Pancreas (tissue), 10 donors: ENCODE measurements at regions not wholly inside any gene's neighbourhood (a gene's known extent, or its start where the extent isn't known, plus 50 kb on each side); places are given as distances from the start of the nearest gene placed in this dataset.

ENCODE experiments used
- ATAC-seq, 4 donors: fragments of 200-7000 bp; cut with Tn5 transposase; one replicate each; pipeline versions ENCODE4 v1.8.0 to v1.9.1; 2020; ENCODE audit warnings: mild to moderate bottlenecking in 4 of 4, moderate library complexity in 4 of 4
- DNase-seq, 6 donors: peaks; one replicate each; pipeline ENCODE4 v3.0.0-alpha.2; 2020
- FAIRE-seq: peaks from 2 replicates; lab custom pipeline; 2012; peaks lifted over from hg19 to GRCh38; lab: Jason Lieb, UNC
- H3K27ac ChIP-seq, 4 donors: fragments of 200-600 bp; sonication (generic); 1 replicate in 3 of 4; 2 replicates in 1 of 4; pipeline versions ENCODE4 v1.5.0 to v1.8.0; 2020
- H3K27me3 ChIP-seq, 4 donors: fragments of 200-600 bp; one replicate each; pipeline ENCODE4 v1.8.0; 2021
- H3K36me3 ChIP-seq, 3 donors: fragments of 200-600 bp; sonication (generic) in 1 of 3; one replicate each; pipeline versions ENCODE4 v1.5.0 to v1.8.0; 2020 to 2021
- H3K4me1 ChIP-seq, 3 donors: fragments of 200-600 bp; one replicate each; pipeline ENCODE4 v1.8.0; 2021
- H3K4me3 ChIP-seq, 4 donors: fragments of 200-600 bp; sonication (generic) in 2 of 4; one replicate each; pipeline versions ENCODE4 v1.5.0 to v1.8.0; 2020 to 2021
- H3K9me3 ChIP-seq, 4 donors: fragments of 200-600 bp; one replicate each; pipeline ENCODE4 v1.8.0; 2021
- WGBS, 2 donors: extraction: QIAGEN DNeasy Blood & Tissue Kit; methylation state at CpG; one replicate each; pipeline ENCODE4 v1.1.7; 2013; 5-methylcytosine and 5-hydroxymethylcytosine counted together
- intact Hi-C, 3 donors: fragments of 100-400 bp; cut with DNase I; formaldehyde crosslinking; loops; one replicate each; pipeline versions ENCODE4 v1.11.1 to v1.14.2; 2022
- TF ChIP-seq, protein P1 (sequence below), 4 donors: fragments of 200-600 bp; sonication (generic) in 3 of 4; IDR thresholded peaks; one replicate each; pipeline versions ENCODE4 v1.5.0 to v1.8.0; 2021; ENCODE audit warnings: antibody characterized with exemption in 4 of 4
- donor health status: healthy with polysubstance abuse.
- donor health status: DM: no; HTN: no; CAD: no; lungs with moderate emphysema.
- donor health status: DM: no; HTN: no; CAD: no.
- donor health status: control.
- donor health status: control.
- donor health status: Bipolar disorder and iron deficiency.
- donor health status: DM: yes; HTN: yes; CAD: no.
- donor health status: DM: no; HTN: no; CAD: no.
- donor health status: DM: no; HTN: no; CAD: no.
- donor health status: DM: yes; HTN: yes; CAD: no.

DNA sequence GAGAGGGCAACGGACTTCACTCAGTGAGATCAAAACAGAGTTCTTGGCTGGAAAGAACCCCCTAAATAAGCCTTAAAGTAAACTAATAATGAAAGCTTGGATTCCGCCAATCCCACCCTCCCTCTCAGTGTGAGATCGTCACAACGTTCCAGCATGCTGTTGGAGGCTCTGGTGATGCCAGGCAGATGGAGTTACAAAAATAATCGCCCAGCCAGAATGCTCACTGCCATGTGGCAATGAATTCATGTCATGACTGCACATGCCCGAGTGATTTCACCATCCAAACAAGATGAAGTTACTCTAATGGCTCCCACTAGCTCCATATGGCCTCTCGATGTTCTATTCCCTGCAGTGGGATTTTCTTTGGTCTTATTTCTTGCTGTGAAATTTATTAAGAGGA is 248.0 kb downstream of the SPATA18 start:
- TF ChIP-seq, protein P1, sequence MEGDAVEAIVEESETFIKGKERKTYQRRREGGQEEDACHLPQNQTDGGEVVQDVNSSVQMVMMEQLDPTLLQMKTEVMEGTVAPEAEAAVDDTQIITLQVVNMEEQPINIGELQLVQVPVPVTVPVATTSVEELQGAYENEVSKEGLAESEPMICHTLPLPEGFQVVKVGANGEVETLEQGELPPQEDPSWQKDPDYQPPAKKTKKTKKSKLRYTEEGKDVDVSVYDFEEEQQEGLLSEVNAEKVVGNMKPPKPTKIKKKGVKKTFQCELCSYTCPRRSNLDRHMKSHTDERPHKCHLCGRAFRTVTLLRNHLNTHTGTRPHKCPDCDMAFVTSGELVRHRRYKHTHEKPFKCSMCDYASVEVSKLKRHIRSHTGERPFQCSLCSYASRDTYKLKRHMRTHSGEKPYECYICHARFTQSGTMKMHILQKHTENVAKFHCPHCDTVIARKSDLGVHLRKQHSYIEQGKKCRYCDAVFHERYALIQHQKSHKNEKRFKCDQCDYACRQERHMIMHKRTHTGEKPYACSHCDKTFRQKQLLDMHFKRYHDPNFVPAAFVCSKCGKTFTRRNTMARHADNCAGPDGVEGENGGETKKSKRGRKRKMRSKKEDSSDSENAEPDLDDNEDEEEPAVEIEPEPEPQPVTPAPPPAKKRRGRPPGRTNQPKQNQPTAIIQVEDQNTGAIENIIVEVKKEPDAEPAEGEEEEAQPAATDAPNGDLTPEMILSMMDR (IDR thresholded peaks at IDR 0.05): no peak
- ATAC-seq: no peak
- H3K27me3 ChIP-seq: no peaks in the 10 kb centered on the region
- H3K4me3 ChIP-seq: no peak overlapping the region
- 63 to 69% methylated on average over 7 of the region's 7 CpGs for WGBS, 2 donors
- FAIRE-seq: no peak
- no peak overlapping the region for H3K27ac ChIP-seq
- no peaks in the 10 kb centered on the region for H3K4me1 ChIP-seq
- DNase-seq: no peak
- intact Hi-C loops: no loop called here
- no peaks in the 10 kb centered on the region for H3K36me3 ChIP-seq
- H3K9me3 ChIP-seq: no peaks in the 10 kb centered on the region

DNA sequence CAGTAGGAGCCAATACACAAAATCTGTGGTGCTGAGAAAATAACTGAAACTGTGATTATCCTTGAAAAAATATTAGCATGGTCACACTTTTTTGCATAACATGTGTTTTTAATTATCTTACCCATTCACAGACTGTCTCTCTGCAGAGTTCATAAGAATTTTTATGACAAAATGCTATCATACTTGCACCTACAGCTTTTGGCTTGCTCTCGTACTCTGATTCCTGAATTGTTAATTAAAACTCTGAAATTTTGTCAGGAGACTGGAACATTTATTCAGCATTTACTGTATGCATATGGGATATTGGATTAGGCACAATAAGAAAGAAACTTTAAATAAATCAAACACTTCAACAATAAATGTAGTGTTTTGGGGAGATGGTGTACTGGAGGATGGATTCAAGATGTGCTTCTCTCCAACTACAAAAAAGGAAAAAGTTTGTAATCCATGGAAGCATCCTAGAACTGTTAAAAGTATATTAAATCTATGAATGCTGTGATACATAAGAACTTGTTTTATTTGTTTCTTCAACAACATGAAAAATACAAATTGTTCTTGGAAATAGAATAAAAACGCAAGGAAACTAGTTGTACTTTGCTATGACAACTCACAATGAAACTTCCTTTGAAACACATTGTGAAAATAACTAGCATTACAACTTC is 260.5 kb downstream of the SPATA18 start:
- H3K4me3 ChIP-seq: no peak overlapping the region
- no peaks in the 10 kb centered on the region for H3K36me3 ChIP-seq
- intact Hi-C loops: no loop called here
- FAIRE-seq (no peak), DNase-seq (no peak), ATAC-seq (no peak)
- H3K27me3 ChIP-seq: no peaks in the 10 kb centered on the region
- H3K27ac ChIP-seq: no peak overlapping the region
- H3K9me3 ChIP-seq: no peaks in the 10 kb centered on the region
- WGBS, 2 donors: 71 to 80% methylated on average over 2 of the region's 2 CpGs
- H3K4me1 ChIP-seq: no peaks in the 10 kb centered on the region
- TF ChIP-seq, protein P1 (IDR thresholded peaks at IDR 0.05): no peak

DNA sequence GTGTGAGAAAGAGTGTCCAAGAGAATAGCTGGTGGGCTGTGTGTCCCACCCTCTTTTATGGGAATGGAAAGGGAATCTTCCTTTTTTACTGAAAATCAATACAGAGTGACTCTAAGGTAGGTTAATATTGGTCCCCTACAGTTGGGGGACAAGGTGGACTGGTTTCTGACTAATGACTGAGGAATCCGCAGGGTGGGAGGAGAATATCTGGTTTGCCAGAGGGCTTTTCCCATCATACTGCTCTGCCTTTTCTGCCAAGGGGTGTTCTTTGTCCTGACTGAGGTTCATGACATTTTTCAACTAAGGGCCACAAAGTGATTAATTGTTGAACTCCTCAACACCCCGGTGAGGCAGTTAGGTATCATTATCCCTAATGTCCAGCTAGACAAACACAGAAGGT is 261.6 kb downstream of the SPATA18 start:
- Histone ChIP-seq H3K4me1 (no peaks in the 10 kb centered on the region), H3K36me3 (no peaks in the 10 kb centered on the region), H3K4me3 (no peak overlapping the region), H3K27me3 (no peaks in the 10 kb centered on the region), H3K9me3 (no peaks in the 10 kb centered on the region), H3K27ac (no peak overlapping the region)
- TF ChIP-seq, protein P1 (IDR thresholded peaks at IDR 0.05): no peak
- no peak for DNase-seq
- no peak for ATAC-seq
- intact Hi-C loops: no loop called here
- FAIRE-seq: no peak
- 24% methylated on average over 2 of the region's 2 CpGs for WGBS, 2 donors

DNA sequence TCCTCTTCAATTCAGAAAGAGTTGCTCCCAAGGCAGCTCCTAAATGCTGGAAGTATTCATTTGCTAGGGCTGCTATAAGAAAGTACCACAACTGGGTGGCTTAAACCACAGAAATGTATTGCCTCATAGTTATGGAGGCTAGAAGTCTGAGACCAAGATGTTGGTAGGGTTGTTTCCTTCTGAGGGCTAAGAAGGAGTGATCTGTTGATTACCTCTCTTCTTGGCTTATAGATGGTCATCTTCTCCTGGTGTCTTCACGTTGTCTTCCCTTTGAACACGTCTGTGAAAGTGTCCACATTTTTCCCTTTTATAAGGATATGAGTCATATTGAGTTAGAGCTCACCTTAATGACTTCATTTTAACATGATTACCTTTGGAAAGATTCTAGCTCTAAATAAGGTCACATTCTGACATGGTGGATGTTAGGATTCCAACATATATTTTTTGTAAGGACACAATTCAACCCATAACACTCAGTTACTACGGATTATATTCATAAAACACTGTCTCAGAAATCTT is 266.3 kb downstream of the SPATA18 start:
- FAIRE-seq (no peak), DNase-seq (no peak), ATAC-seq (no peak)
- TF ChIP-seq, protein P1 (IDR thresholded peaks at IDR 0.05): no peak
- Histone ChIP-seq H3K9me3 (no peaks in the 10 kb centered on the region), H3K27me3 (no peaks in the 10 kb centered on the region), H3K36me3 (no peaks in the 10 kb centered on the region), H3K4me3 (no peak overlapping the region), H3K4me1 (no peaks in the 10 kb centered on the region), H3K27ac (no peak overlapping the region)
- WGBS, 2 donors: 27 to 33% methylated on average over 3 of the region's 3 CpGs
- intact Hi-C loops: no loop called here

DNA sequence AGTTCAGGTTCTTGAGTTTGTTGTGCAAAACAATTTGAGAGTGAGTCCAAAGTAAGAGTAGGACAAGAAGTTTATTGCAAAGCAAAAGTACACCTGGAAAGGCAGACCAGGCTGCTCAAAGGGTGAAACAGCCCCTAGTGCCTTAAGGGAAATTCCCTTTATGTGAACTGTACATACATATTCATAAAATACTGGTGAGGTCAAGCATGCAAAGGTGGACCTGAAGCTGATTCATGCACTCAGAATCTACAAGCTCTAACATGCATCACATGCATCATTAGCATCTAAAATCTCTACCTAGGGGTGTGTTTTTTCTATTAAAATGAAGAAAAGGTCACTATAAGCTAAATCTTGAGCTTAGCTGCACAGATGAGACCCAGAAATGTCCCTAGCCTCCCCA is 266.9 kb downstream of the SPATA18 start:
- TF ChIP-seq, protein P1 (IDR thresholded peaks at IDR 0.05): no peak
- FAIRE-seq: no peak
- Histone ChIP-seq H3K4me1 (no peaks in the 10 kb centered on the region), H3K4me3 (no peak overlapping the region), H3K36me3 (no peaks in the 10 kb centered on the region), H3K9me3 (no peaks in the 10 kb centered on the region), H3K27ac (no peak overlapping the region), H3K27me3 (no peaks in the 10 kb centered on the region)
- ATAC-seq: no peak
- intact Hi-C loops: no loop called here
- DNase-seq: no peak
